ENCODE measurements at regions not wholly inside any gene's neighbourhood (a gene's known extent, or its start where the extent isn't known, plus 50 kb on each side); places are given as distances from the start of the nearest gene placed in this dataset.

DNA sequence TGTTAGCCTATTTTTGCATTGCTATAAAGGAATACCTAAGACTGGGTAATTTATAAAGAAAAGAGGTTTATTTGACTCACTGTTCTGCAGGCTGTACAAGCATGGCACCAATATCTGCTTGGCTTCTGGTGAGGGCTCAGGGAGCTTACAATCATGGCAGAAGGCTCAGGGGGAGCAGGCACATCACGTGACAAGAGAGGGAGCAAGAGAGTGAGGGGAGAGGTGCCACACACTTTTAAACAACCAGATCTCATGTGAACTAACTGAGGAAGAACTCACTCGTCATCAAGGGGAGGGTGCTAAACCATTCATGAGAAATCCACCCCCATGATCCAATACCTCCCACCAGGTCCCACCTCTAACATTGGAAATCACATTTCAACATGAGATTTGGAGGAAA is 73.9 kb upstream of the ADCY1 start:
- H3K36me3 Mint-ChIP-seq, result no peaks in the 10 kb centered on the region
- no peak overlapping the region for H3K27ac Mint-ChIP-seq
- no peak for DNase-seq (ENCODE audit: low spot score in 2 of 2)
- peaks cover 4% of the 10 kb centered on the region in 2 donors for H3K9me3 Mint-ChIP-seq
- no peak for ATAC-seq

DNA sequence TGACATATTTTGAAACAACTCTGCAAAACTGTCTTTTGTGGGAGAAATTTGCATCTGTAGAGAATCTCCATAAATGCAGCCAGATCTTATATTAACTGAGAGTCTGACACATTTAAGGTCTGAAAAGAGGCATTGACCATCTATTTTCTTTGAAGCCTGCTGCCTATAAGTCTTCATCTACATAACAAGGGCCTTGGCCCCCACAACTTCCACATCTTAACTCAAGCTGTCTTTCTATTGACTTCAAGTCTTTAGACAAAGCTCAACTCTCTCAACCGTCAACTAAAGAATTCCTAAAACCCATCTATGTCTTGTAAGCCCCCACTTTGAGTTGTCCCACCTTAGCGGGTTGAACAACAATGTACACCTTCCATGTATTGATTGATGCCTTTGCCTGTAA is 72.4 kb upstream of the ADCY1 start:
- ATAC-seq (no peak), DNase-seq (ENCODE audit: low spot score in 2 of 2) (no peak)
- peaks cover 16 to 17% of the 10 kb centered on the region in 2 donors for H3K9me3 Mint-ChIP-seq
- H3K27ac Mint-ChIP-seq, result no peak overlapping the region
- H3K36me3 Mint-ChIP-seq, result peaks cover 5 to 10% of the 10 kb centered on the region in 2 donors

DNA sequence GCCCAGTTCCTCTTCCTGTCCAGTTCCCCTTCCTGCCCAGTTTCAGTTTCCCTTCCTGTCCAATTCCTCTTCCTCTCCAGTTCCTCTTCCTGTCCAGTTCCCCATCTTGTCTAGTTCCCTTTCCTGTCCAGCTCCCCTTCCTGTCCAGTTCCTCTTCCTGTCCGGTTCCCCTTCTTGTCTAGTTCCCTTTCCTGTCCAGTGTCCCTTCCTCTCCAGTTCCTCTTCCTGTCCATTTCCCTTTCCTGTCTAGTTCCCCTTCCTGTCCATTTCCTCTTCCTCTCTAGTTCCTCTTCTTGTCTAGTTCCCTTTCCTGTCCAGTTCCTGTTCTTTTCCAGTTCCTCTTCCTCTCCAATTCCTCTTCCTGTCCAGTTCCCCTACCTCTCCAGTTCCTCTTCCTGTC is 68.1 kb upstream of the ADCY1 start:
- Mint-ChIP-seq H3K27ac (no peak overlapping the region), H3K9me3 (peaks cover 29 to 31% of the 10 kb centered on the region in 2 donors), H3K36me3 (peaks cover 10 to 20% of the 10 kb centered on the region in 2 donors)
- no peak for ATAC-seq
- DNase-seq (ENCODE audit: low spot score in 2 of 2), result no peak

DNA sequence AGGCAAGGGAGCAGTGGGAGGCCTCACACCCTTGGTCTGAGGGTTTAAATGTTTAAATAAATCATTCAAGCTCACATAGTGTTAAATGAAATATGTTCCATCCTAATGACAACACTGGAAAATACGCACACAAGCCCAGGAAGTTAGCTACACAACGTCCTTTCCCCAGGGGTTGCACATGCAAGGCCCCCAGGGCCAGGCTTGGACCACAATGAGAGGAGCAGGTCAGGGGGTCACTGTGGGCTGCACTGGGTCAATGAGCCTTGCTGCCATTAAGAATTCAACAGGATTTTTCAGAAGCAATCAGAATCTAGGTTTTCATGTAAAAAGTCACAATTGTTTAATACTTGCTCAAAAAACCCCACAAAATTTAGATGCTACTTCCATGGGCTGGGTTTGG is 64.9 kb upstream of the ADCY1 start:
- DNase-seq (ENCODE audit: low spot score in 2 of 2), result no peak
- H3K36me3 Mint-ChIP-seq, result peaks cover 10 to 20% of the 10 kb centered on the region in 2 donors
- H3K27ac Mint-ChIP-seq, result no peak overlapping the region
- no peak for ATAC-seq
- peaks cover 29 to 31% of the 10 kb centered on the region in 2 donors for H3K9me3 Mint-ChIP-seq

DNA sequence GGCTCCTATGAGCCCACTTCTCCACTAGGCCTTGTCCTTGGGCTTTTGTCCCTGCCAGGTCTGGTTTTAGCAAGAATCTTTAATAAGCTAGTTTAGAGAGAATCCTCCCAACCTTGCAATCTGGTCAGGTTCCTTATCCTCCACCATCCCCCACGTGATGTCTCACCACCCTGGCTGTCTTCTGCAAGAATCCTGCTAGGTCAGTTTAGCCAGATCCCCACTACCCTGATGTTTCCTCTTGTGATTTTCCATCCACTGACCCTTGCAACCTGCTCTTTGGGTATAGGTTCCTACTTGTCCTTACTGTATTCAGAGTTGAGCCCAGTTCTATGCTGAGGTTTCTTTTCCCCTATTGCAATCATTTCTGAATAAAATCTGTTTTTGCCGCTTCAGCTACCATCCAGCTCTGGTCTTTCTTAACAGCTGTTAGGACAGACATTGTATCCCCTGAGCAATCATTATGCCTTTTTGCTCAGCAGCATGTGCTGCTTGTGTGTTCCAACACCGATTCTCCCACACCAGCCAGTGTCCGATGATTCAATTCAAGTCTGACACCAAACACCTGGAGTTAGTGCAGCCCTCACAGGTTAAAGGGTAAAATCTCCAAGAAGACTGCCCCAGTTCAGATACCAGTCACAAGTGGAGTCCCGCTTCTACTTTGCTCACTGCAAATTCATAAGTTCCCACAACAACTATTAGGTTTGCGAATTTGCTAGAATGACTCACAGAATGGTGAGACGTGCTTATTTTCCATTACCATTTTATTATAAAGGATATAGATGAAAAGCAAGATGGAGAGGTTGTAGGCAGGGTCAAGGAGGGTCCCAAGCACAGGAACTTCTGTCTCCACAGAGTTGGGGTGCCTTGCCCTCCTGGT is 62.2 kb upstream of the ADCY1 start:
- Mint-ChIP-seq H3K36me3 (peaks cover 6 to 9% of the 10 kb centered on the region in 2 donors), H3K9me3 (peaks cover 12 to 13% of the 10 kb centered on the region in 2 donors), H3K27ac (no peak overlapping the region)
- ATAC-seq (no peak), DNase-seq (ENCODE audit: low spot score in 2 of 2) (no peak)

DNA sequence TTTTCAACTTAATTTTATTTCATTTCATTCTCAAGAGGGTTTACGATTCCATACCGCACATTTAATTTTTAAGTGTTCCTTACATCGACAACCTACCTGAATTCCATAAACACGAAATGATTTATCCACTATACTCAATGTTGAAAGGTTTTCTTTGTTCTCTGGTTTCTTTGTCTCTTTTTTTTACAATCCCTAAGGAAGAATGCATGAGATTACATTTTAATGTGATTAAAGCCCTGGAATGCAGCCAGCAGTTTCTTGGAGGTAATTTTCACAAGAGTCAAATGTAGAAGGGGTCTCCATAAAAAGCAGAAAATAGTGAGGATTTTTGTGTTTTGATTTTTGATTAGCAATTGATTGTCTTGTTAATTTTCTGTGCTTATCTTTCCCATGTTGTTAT is 59.2 kb upstream of the ADCY1 start:
- no peak overlapping the region for H3K27ac Mint-ChIP-seq

DNA sequence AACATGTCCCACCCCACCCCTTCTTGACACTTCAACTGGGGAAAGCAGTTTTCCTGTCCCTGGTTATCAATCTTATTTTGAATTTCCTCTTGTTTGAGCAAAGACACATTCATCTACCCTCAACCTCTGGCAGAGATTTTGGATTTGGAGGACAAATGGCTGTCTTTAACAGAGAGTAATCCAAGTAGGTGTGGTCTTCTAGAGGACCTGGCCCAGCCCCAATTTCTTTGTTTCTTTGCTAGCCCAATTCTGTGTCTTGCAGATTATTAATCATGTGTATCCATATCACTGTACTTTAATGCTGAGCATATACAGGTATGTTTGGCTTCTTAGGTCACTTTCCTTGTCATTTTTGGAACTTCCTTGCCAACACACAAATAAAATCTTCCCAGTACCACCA is 58.8 kb upstream of the ADCY1 start:
- H3K36me3 Mint-ChIP-seq, result peaks cover 9 to 18% of the 10 kb centered on the region in 2 donors
- ATAC-seq (no peak), DNase-seq (ENCODE audit: low spot score in 2 of 2) (no peak)
- no peak overlapping the region for H3K27ac Mint-ChIP-seq
- H3K9me3 Mint-ChIP-seq, result peaks cover 14 to 17% of the 10 kb centered on the region in 2 donors

More for the DNA sequence above, 59.2 kb upstream of the ADCY1 start:
- Mint-ChIP-seq H3K36me3 (peaks cover 9 to 18% of the 10 kb centered on the region in 2 donors), H3K9me3 (peaks cover 14 to 17% of the 10 kb centered on the region in 2 donors)
- ATAC-seq (no peak), DNase-seq (ENCODE audit: low spot score in 2 of 2) (no peak)

All from activated naive CD4-positive, alpha-beta T cell treated with anti-CD3 and anti-CD28 coated beads, Interleukin-2, amount 50 U/mL, for 72 hours (primary cell).